ENCODE measurements at regions not wholly inside any gene's neighbourhood (a gene's known extent, or its start where the extent isn't known, plus 50 kb on each side); places are given as distances from the start of the nearest gene placed in this dataset.

DNA sequence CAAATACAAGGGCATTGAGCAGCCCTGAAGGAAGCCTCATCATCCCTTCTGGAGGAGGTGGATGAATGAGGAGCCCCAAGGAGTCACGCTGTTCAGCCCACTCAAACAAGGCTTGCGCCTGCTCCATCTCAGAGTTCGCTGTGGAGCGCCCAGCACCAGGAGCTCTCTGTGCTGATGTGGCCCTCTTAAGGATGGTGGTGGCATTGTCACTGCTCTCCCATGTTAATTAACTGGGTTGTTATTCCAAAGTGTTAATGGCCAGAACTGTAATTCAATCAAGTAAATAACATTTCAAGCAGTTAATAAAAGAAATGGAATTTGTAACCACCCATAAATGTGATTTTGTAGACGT lies 726.0 kb upstream of the RAB6C start:
- peak overlapping the region in 1 of 4 donors; percentile 35 for H3K27ac ChIP-seq
- H3K4me1 ChIP-seq: peaks cover 0 to 7% of the 10 kb centered on the region in 2 donors
- DNase-seq (no peak), ATAC-seq (peak; percentile 52 to 58)
- H3K4me3 ChIP-seq: no peak overlapping the region
- H3K27me3 ChIP-seq: no peaks in the 10 kb centered on the region
- H3K9me3 ChIP-seq: no peaks in the 10 kb centered on the region
- intact Hi-C loops (cut with DNase I; ENCODE audit: low total_unique reads): no loop called here
- in situ Hi-C loops (cut with MboI; ENCODE audit: low sequenced_read_pairs in 4 of 4): no loop called here
- TF ChIP-seq, protein P1, sequence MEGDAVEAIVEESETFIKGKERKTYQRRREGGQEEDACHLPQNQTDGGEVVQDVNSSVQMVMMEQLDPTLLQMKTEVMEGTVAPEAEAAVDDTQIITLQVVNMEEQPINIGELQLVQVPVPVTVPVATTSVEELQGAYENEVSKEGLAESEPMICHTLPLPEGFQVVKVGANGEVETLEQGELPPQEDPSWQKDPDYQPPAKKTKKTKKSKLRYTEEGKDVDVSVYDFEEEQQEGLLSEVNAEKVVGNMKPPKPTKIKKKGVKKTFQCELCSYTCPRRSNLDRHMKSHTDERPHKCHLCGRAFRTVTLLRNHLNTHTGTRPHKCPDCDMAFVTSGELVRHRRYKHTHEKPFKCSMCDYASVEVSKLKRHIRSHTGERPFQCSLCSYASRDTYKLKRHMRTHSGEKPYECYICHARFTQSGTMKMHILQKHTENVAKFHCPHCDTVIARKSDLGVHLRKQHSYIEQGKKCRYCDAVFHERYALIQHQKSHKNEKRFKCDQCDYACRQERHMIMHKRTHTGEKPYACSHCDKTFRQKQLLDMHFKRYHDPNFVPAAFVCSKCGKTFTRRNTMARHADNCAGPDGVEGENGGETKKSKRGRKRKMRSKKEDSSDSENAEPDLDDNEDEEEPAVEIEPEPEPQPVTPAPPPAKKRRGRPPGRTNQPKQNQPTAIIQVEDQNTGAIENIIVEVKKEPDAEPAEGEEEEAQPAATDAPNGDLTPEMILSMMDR (IDR thresholded peaks at IDR 0.05 in 4 of 5, conservative IDR thresholded peaks at IDR 0.05 in 1 of 5): peak in 3 of 5 experiments; percentile 5 to 34 (median 29)
- no peak for TF ChIP-seq POLR2A (IDR thresholded peaks at IDR 0.05)
- H3K36me3 ChIP-seq: no peaks in the 10 kb centered on the region

DNA sequence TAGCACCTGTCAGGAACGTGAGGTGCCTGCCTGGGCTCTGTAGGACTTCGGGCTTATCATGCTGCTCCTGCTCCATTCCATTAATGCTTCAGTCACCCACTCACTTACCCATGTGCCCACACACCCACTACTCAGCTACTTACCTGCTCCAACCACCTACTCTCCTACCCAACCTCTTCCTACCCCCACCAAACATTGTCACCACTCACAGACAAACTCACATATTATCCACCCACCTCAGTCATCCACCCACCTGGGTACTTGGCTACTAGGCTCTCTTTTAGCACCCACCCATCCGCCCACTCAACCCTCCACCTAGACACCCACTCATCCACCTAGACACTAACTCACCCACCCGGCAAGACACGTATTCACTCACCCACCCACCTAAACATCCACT lies 724.7 kb upstream of the RAB6C start:
- H3K27ac ChIP-seq: no peak overlapping the region
- H3K36me3 ChIP-seq: no peaks in the 10 kb centered on the region
- H3K4me3 ChIP-seq: no peak overlapping the region
- no peaks in the 10 kb centered on the region for H3K27me3 ChIP-seq
- in situ Hi-C loops (cut with MboI; ENCODE audit: low sequenced_read_pairs in 4 of 4): no loop called here
- no peak for TF ChIP-seq POLR2A (IDR thresholded peaks at IDR 0.05)
- TF ChIP-seq, protein P1 (IDR thresholded peaks at IDR 0.05 in 4 of 5, conservative IDR thresholded peaks at IDR 0.05 in 1 of 5): no peak
- ATAC-seq (no peak), DNase-seq (no peak)
- H3K4me1 ChIP-seq: peaks cover 0 to 7% of the 10 kb centered on the region in 2 donors
- intact Hi-C loops (cut with DNase I; ENCODE audit: low total_unique reads): no loop called here
- no peaks in the 10 kb centered on the region for H3K9me3 ChIP-seq

DNA sequence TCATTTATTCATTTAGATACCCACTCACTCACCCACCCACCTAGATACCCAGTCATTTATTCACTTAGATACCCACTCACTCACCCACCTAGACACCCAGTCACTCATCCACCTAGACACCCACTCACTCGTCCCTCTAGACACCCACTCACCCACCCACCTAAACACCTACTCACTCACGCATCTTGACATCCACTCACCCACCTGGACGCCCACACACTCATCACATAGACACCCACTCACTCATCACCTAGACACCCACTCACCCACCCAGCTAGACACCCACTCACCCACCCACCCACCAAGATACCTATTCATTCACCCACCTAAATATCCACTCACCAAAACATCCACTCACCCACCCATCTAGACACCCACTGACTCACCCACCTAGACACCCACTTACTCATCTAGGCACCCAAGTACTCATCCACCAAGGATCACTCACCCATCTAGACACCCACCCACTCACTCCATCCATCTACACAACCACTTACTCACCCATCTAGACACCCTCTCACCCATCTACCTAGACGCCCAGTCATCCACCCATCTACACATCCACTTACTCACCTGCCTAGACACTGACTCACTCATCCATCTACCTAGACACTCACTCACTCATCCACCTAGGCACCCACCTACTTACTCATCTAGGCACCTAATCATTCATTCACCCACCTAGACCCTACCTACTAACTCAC lies 723.7 kb upstream of the RAB6C start:
- no peaks in the 10 kb centered on the region for H3K9me3 ChIP-seq
- intact Hi-C loops (cut with DNase I; ENCODE audit: low total_unique reads): no loop called here
- no peaks in the 10 kb centered on the region for H3K36me3 ChIP-seq
- ATAC-seq (no peak), DNase-seq (no peak)
- H3K27me3 ChIP-seq: no peaks in the 10 kb centered on the region
- H3K4me1 ChIP-seq: peaks cover 0 to 7% of the 10 kb centered on the region in 2 donors
- no peak for TF ChIP-seq POLR2A (IDR thresholded peaks at IDR 0.05)
- TF ChIP-seq, protein P1 (IDR thresholded peaks at IDR 0.05 in 4 of 5, conservative IDR thresholded peaks at IDR 0.05 in 1 of 5): no peak
- in situ Hi-C loops (cut with MboI; ENCODE audit: low sequenced_read_pairs in 4 of 4): no loop called here
- no peak overlapping the region for H3K27ac ChIP-seq
- H3K4me3 ChIP-seq: no peak overlapping the region

DNA sequence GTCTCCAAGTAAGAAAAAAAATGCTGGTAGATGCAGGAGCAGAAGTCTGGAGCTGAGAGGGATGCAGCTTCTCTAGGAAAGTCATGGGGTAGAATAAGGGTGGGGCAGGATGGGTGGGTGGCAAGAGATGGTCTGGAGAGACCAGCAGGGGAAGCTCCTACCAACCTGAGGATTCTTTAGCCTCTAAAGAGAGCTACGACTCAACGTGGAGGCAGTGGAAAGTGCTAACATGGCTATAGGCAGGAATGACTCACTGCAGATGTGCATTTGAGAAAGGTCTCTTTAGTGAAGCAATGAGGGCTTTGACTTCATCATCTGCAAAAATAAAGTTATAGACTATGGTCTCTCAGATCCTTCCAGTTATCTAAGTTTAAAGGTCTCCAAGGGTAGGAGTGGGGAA lies 722.8 kb upstream of the RAB6C start:
- no peak for TF ChIP-seq POLR2A (IDR thresholded peaks at IDR 0.05)
- TF ChIP-seq, protein P1 (IDR thresholded peaks at IDR 0.05 in 4 of 5, conservative IDR thresholded peaks at IDR 0.05 in 1 of 5): no peak
- H3K36me3 ChIP-seq: no peaks in the 10 kb centered on the region
- DNase-seq: no peak
- no peaks in the 10 kb centered on the region for H3K9me3 ChIP-seq
- intact Hi-C loops (cut with DNase I; ENCODE audit: low total_unique reads): no loop called here
- no peak overlapping the region for H3K4me3 ChIP-seq
- peaks cover 0 to 7% of the 10 kb centered on the region in 2 donors for H3K4me1 ChIP-seq
- no peaks in the 10 kb centered on the region for H3K27me3 ChIP-seq
- in situ Hi-C loops (cut with MboI; ENCODE audit: low sequenced_read_pairs in 4 of 4): no loop called here
- ATAC-seq: no peak
- no peak overlapping the region for H3K27ac ChIP-seq

DNA sequence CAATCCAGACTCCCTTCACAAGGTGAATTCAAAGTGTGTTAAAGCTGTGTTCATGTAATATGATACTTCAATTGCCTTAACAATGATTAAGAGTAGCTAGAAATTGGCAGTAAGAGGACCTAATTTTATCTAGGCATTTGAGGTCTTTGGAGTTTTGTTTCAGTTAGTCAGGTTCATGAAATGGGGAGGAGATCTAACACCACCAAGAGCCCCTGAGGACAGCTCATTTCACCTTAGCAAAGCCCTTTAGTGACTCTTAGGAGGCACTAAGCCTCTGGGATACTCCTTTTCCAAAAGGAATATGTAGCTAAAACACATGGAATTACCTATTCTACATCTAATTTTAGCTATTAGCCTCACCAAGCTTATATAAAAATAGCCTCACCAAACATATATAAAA lies 716.5 kb upstream of the RAB6C start:
- H3K27me3 ChIP-seq: no peaks in the 10 kb centered on the region
- TF ChIP-seq, protein P1 (IDR thresholded peaks at IDR 0.05 in 4 of 5, conservative IDR thresholded peaks at IDR 0.05 in 1 of 5): no peak
- no peak for TF ChIP-seq POLR2A (IDR thresholded peaks at IDR 0.05)
- DNase-seq (no peak), ATAC-seq (peak in 1 of 2 donors; percentile 21)
- no peaks in the 10 kb centered on the region for H3K36me3 ChIP-seq
- no peaks in the 10 kb centered on the region for H3K9me3 ChIP-seq
- peaks cover 0 to 31% of the 10 kb centered on the region in 2 donors for H3K4me1 ChIP-seq
- H3K4me3 ChIP-seq: no peak overlapping the region
- in situ Hi-C loops (cut with MboI; ENCODE audit: low sequenced_read_pairs in 4 of 4): no loop called here
- peak overlapping the region in 2 of 4 donors; percentile 5 to 45 for H3K27ac ChIP-seq
- intact Hi-C loops (cut with DNase I; ENCODE audit: low total_unique reads): no loop called here
